Fibroblast of lung (primary cell): ENCODE measurements at regions not wholly inside any gene's neighbourhood (a gene's known extent, or its start where the extent isn't known, plus 50 kb on each side); places are given as distances from the start of the nearest gene placed in this dataset.

Experiments
- DNase-seq, 2 donors: peaks; one replicate each; pipeline versions ENCODE4 v3.0.0 to v3.0.0-alpha.2; 2010; ENCODE audit warnings: low read depth in 2 of 2
- H2AFZ ChIP-seq: 2 replicates; pipeline ENCODE4 v1.5.1; 2012; ENCODE audit warnings: low read length, control low read depth, inconsistent platforms
- H3K27ac ChIP-seq: 2 replicates; pipeline ENCODE4 v1.5.1; 2011; ENCODE audit warnings: low read length, control low read depth; ENCODE audit not compliant: insufficient read depth
- H3K27me3 ChIP-seq: 2 replicates; pipeline ENCODE4 v1.5.1; 2011; ENCODE audit warnings: mild to moderate bottlenecking, low read length; ENCODE audit not compliant: control insufficient read depth, insufficient read depth
- H3K36me3 ChIP-seq: 2 replicates; pipeline ENCODE4 v1.5.1; 2011; ENCODE audit warnings: low read length; ENCODE audit not compliant: control insufficient read depth, insufficient read depth
- H3K4me1 ChIP-seq: 2 replicates; pipeline ENCODE4 v1.5.1; 2011; ENCODE audit warnings: low read length; ENCODE audit not compliant: control insufficient read depth, insufficient read depth; ENCODE audit errors: extremely low read depth
- H3K4me2 ChIP-seq: 2 replicates; pipeline ENCODE4 v1.5.1; 2011; ENCODE audit warnings: low read length, control low read depth; ENCODE audit not compliant: insufficient read depth; ENCODE audit errors: extremely low read depth
- H3K4me3 ChIP-seq, 4 experiments: fragments of 200-600 bp in 1 of 4; sonication (generic) in 1 of 4; replicated peaks in 1 of 4; 2 replicates each; pipeline ENCODE4 v1.5.1; 2011 to 2016; ENCODE audit warnings: low read length in 4 of 4, low read depth in 3 of 4, mild to moderate bottlenecking in 3 of 4, control low read depth in 2 of 4, inconsistent platforms in 1 of 4, mixed read lengths in 1 of 4; ENCODE audit not compliant: insufficient read depth in 1 of 4; ENCODE audit errors: control extremely low read depth in 1 of 4
- H3K79me2 ChIP-seq: 2 replicates; pipeline ENCODE4 v1.5.1; 2012; ENCODE audit warnings: mild to moderate bottlenecking, low read length, inconsistent platforms; ENCODE audit not compliant: control insufficient read depth, insufficient read depth
- H3K9ac ChIP-seq: 2 replicates; pipeline ENCODE4 v1.5.1; 2011; ENCODE audit warnings: mild to moderate bottlenecking, low read length, control low read depth; ENCODE audit not compliant: insufficient read depth
- H3K9me3 ChIP-seq: 2 replicates; pipeline ENCODE4 v1.5.1; 2012; ENCODE audit warnings: low read depth, low read length; ENCODE audit not compliant: control insufficient read depth, insufficient read depth
- H4K20me1 ChIP-seq: 2 replicates; pipeline ENCODE4 v1.5.1; 2011; ENCODE audit warnings: low read length; ENCODE audit not compliant: control insufficient read depth, insufficient read depth; ENCODE audit errors: extremely low read depth
- EZH2 ChIP-seq: IDR thresholded peaks from 2 replicates; pipeline ENCODE4 v1.5.1; 2012; ENCODE audit warnings: low read length, control low read depth, mild to moderate bottlenecking; ENCODE audit errors: missing control alignments
- TF ChIP-seq, protein P1 (sequence below), 2 donors: IDR thresholded peaks in 1 of 2; conservative IDR thresholded peaks in 1 of 2; 1 replicate in 1 of 2; 2 replicates in 1 of 2; pipeline ENCODE4 v1.5.1; 2011 to 2012; ENCODE audit warnings: low read length in 2 of 2, control low read depth in 1 of 2, inconsistent platforms in 1 of 2, low read depth in 1 of 2, mild to moderate bottlenecking in 1 of 2

DNA sequence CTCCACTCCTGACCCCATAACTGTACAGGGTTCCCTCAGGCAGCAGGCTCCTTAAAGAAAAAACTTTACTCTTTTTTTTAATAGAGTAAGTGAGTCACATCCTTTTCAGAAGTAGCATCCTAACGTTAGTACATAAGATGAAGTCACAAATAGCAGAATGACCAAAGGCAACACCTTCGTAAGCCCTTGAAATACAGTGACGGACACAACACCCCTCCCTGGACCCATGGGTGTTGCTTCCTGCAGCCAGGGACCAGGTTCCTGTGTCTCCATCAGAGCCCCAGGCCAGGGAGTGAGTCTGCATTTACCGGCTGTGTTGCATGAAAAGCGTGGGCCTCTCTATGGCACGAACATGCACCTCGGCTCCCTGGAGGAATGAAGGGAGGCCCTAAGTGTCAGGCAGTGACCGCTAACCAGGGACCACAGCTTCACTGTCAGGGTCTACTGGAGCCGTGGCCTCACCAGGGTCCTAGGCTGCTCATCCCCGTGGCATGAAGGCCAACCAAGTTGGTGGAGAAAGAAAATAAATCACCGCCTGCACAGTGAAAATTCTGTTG lies 340.0 kb upstream of the SFSWAP start:
- no peak for DNase-seq
- Histone ChIP-seq H3K4me2 (no peak overlapping the region), H3K27ac (no peak overlapping the region), H3K9ac (no peak overlapping the region), H3K79me2 (no peaks in the 10 kb centered on the region), H2AFZ (no peak overlapping the region), H3K4me3 (no peak overlapping the region), H3K9me3 (no peaks in the 10 kb centered on the region), H3K27me3 (no peaks in the 10 kb centered on the region), H3K4me1 (no peaks in the 10 kb centered on the region), H4K20me1 (no peaks in the 10 kb centered on the region), H3K36me3 (no peaks in the 10 kb centered on the region)
- TF ChIP-seq EZH2, result no peak
- TF ChIP-seq, protein P1, sequence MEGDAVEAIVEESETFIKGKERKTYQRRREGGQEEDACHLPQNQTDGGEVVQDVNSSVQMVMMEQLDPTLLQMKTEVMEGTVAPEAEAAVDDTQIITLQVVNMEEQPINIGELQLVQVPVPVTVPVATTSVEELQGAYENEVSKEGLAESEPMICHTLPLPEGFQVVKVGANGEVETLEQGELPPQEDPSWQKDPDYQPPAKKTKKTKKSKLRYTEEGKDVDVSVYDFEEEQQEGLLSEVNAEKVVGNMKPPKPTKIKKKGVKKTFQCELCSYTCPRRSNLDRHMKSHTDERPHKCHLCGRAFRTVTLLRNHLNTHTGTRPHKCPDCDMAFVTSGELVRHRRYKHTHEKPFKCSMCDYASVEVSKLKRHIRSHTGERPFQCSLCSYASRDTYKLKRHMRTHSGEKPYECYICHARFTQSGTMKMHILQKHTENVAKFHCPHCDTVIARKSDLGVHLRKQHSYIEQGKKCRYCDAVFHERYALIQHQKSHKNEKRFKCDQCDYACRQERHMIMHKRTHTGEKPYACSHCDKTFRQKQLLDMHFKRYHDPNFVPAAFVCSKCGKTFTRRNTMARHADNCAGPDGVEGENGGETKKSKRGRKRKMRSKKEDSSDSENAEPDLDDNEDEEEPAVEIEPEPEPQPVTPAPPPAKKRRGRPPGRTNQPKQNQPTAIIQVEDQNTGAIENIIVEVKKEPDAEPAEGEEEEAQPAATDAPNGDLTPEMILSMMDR (conservative IDR thresholded peaks at IDR 0.05 in 1 of 2, IDR thresholded peaks at IDR 0.05 in 1 of 2; ENCODE audit: low read depth in 1 of 2, low read length in 2 of 2), result no peak

GRCh38 chr12:131371401-131372170 lies 339.3 kb upstream of the SFSWAP start:
- Histone ChIP-seq H3K4me3 (no peak overlapping the region), H3K27me3 (no peaks in the 10 kb centered on the region), H4K20me1 (no peaks in the 10 kb centered on the region), H3K9me3 (no peaks in the 10 kb centered on the region), H3K4me1 (no peaks in the 10 kb centered on the region), H3K4me2 (no peak overlapping the region), H2AFZ (no peak overlapping the region), H3K36me3 (no peaks in the 10 kb centered on the region), H3K27ac (no peak overlapping the region), H3K9ac (no peak overlapping the region), H3K79me2 (no peaks in the 10 kb centered on the region)
- no peak for DNase-seq
- TF ChIP-seq, protein P1 (conservative IDR thresholded peaks at IDR 0.05 in 1 of 2, IDR thresholded peaks at IDR 0.05 in 1 of 2; ENCODE audit: low read depth in 1 of 2, low read length in 2 of 2), result no peak

DNA sequence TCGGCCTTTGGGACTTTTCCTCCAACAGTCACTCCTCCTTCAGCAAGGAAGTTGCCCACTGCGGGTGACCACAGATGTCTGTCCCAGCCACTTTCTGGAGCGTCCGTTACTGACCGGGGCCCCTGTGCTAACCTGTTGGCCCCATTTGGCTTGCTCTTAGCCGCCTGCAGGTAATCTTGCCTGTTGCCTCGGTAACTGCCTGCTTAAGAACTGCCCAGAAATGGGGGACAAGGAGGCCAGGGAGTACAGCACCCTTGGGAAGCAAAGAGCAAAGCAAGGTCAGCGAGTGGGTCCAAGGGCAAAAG lies 338.8 kb upstream of the SFSWAP start:
- no peak overlapping the region for H3K4me2 ChIP-seq
- H4K20me1 ChIP-seq, result no peaks in the 10 kb centered on the region
- DNase-seq, result no peak
- no peak overlapping the region for H2AFZ ChIP-seq
- no peaks in the 10 kb centered on the region for H3K27me3 ChIP-seq
- no peaks in the 10 kb centered on the region for H3K79me2 ChIP-seq
- H3K4me3 ChIP-seq, result no peak overlapping the region
- H3K9ac ChIP-seq, result no peak overlapping the region
- no peak overlapping the region for H3K27ac ChIP-seq
- H3K36me3 ChIP-seq, result no peaks in the 10 kb centered on the region
- no peaks in the 10 kb centered on the region for H3K4me1 ChIP-seq
- TF ChIP-seq, protein P1 (conservative IDR thresholded peaks at IDR 0.05 in 1 of 2, IDR thresholded peaks at IDR 0.05 in 1 of 2; ENCODE audit: low read depth in 1 of 2, low read length in 2 of 2), result no peak
- TF ChIP-seq EZH2, result no peak
- H3K9me3 ChIP-seq, result no peaks in the 10 kb centered on the region
